ENCODE measurements at regions not wholly inside any gene's neighbourhood (a gene's known extent, or its start where the extent isn't known, plus 50 kb on each side); places are given as distances from the start of the nearest gene placed in this dataset.

DNA sequence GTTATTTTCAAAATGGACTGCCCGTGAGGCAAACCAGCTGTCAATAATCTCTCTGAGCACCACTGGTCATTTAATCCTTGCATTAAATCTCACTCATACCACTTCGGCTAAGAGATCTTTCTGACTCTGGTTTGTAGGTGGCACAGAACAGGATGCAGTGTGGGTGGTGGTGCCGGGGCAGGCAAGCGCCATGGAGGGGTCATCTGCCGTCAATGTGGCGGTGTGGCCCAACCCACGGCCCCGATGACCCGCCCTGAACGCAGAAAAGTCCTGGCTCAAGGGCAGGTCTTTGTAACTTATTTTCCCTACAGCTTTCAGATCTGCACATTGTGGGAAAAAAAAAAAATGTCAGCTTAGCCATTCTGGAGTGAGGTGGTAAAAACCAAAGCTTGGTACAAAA is 73.2 kb upstream of the MGMT start:
- DNase-seq: no peak

DNA sequence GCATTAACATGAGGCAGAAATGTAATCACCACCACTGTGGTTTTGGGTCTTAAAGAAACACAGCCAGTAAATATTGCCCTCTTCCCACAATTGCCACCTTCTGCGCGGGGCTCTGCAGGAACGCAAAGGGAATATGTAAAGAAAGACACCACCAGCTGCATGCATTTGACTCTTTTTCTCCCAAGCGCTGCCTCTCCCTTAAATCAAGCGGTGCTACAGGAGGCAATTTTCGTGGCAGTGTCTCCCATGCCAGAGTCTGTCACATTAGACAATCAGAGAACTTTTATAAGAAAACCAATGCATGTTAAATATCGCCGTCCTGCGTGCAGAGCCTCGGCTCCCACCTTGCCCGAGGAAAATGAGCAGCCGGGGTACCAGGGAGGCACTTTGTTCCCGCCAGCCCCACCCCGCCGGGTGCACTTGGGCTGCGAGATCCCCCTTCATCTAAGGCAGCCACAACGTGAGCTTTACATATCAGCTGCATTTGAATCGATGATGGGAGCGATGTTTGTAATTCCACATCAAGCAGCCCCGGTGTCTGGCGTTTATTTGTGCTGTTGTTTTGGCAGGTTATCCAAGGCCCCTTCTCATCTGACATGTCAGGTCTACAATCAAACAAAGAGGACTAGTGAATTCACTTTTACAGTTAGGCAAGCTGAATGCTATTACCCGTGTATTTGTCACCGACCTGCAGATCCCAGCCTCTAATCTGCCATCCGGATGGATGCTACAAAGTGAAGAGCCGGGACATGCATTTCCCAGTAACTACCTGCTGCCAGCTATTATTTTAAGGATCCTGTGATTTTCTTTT is 72.3 kb upstream of the MGMT start:
- DNase-seq: no peak

DNA sequence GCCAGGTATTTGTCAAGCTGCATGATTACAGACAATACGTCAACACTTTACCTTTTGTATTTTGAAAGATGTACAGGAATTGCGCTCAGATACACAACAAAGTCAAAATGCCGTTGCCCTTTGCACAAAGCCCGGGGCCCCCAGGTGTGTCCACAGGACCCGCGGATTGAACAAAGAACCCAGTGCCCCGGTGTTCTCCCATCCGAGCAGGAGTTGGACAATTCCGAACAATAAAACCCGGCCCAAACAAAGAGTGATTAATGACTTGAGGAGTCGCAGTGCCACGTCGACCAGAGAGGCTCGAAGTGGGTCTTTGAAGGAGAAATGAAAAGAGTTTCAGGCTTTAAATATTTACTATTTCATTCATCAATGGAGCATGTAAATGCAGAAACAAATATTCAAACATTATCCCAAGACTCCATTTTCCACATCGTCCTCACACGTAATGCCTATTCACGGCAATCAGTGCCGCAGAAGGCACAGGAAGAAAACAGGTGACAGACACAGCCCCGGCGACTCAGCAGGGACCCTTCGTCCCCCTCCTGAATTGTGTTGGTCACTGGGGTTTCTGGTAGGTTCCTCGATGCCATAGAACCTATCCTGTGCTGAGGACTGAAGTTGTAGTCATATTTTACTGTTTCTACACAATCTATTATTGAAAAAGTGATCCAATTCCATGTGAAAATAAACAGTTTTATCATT is 70.9 kb upstream of the MGMT start:
- no peak for DNase-seq

DNA sequence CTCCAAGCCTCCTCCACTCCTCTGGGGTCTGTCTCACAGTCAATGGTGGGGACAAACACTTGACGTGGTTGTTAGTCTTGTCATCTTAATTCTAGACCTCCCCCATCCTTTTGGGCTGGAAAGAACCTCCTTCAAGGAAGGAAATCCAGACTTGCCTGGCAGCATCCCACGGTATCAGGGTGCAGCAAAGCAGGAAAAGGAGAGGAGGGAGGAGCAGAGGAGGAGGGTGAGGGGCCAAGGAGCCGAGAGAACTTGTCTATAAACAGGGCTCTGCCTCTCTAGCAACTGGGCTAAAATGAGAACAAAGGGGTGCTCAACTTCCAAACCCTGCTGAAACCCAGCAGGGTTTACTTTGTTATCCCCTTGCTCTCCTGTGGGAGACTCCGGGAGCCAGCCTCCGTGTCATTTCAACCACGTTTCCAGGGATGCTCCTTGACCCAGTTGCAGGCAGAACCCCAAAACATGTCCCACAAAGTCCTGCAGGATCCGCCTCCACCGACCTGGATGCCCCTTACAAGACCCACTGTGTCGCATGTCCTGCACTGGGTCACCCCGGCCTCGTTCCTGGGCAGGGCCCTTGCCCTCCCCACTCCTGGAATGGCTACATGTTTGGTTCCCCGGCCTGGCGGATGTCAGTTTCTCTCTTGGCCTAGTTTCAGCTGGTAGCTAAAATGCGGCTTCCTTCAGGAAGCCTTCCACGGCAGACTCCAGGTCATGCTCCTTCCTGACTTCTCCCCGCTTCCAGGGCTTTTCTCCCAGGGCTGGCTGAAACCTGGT is 69.7 kb upstream of the MGMT start:
- no peak for DNase-seq

DNA sequence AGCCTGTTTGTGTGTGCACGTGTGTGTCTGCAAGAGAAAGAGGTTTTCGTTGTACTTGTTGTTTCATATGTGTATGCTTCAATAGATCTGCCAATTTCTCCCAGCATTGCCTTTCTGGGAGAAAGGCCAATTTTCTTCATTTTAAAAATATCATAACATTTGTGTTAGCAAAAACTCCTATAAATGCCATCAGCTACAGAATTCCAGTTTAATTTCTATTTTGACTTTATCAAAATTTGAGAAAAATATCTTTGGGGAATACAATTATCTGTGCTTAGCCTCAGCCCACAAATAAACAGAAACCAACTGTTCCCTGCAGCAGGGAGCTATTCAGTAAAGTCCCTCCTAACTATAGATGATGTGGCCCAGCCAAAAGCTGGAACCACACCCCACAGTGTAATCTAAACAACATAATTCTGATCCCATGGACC is 68.3 kb upstream of the MGMT start:
- no peak for DNase-seq

DNA sequence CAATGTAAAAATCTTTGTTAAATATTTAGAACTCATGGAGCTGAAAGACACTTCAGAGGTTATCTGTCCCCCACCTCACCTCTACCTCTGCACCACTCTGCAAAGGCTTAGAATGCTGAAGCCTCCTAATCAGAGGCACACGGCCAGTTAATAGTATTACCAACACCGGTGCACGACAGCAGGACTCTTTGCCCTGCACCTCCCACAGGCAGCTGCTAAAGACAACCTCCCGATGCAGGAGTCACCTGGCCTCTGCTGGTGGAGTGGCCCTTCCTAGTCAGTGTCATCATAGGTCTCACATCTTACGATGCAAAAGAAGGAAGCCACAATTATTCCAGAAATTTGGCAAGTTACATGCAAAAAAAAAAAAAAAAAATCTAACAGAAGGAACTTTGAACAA is 66.6 kb upstream of the MGMT start:
- no peak for DNase-seq

DNA sequence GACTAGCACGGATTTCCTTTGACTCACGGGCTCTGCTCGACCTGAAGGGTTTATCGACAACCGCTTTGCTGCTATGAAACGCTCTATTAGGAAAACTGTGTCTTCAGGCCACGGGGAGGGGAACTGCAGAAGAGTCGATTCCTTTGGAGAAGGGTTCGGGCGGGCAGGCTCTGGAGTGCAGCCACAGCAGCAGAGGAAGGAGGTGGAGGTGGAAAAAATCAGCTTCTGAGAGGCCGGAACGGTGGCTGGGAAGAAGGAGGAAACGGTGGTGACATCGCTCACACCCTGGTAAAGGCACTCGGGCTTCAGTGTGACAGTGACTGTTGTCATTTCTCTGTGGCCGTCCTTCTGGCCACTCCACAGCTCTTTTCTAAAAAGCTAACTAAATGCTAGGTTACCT is 64.6 kb upstream of the MGMT start:
- DNase-seq: no peak

DNA sequence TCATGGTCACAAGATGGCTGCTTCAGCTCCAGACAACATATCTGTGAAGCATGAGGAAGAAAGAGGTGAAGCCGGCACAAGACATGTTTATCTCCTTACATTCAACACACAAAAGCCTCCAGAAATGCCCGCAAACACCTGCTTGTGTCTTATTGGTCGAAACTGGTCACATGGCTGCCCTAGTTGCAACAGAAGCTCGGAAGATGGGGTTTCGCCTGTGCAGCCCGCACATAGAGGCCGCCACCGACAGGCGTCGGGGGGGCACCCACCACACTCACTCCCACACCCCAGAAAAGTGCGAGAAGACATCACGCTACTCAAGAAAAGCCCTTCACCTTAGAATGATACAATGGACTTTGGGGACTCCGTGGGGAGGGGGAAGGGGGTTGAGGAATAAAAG is 63.0 kb upstream of the MGMT start:
- DNase-seq: no peak

DNA sequence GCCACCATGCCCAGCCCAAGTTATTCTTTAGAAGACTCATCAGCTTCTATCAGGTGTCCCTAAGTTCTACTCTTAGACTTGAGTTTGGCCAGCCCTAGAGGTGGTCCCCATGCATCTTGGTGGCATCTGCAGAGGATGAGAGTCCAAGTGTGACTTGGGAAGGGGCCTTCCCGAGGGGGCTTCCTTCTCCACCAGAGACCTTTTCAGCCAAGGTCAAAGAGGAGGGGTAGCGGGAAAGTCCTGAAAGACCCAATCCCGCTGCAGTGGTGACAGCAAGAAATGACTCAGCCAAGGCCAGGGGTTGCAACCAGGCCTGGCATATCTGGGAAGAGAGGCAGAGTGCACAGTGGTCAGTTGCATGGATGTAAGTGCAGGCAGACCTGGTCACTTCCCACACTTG is 61.7 kb upstream of the MGMT start:
- DNase-seq: no peak

DNA sequence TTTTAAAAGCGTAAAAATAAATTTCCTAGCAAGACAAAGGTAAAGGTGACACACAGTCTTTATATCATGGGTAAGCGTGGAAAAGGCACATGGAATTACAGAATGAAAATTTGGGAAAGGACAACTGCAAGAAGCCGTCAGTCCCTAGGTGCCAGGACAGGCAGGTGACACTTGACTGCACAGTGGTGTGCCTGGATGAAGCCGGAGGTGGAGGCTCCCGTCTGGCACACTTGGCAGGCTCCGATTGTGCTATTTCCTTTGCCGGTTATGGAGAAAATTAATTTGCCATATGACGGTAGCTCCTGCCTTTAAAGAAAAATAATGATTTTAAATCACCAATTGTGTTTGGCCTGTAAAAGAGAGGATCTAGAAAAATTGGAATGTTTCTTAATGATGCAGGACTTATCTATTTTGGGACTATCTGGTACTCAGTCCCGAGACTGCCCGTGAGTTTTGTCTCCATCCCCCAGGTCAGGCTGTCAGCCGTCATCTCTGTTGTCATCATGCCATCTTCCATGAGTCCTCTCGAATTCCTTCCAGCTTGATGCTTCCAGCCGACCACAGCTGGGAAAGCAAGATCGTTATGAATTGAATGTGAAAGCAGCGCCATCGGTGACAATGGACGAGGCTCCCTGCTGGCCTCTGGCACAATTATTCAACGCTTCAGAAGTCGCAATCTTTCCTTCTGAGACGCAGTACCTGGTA is 56.2 kb upstream of the MGMT start:
- DNase-seq: no peak

DNA sequence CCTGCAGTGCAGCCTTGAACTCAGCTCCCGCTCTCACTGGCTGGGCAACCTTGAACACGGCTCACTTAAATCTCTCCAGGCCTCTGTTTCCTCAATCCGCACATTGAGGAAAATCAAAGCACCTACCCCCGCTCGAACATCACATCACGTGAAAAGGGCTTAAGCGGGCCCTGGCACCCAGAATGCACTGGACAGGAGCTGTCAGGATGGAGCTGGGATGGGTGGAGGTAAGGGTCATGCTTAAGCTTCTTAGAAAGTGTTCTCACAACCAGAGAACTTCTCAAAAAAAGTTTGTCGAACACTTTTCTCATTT is 55.7 kb upstream of the MGMT start:
- no peak for DNase-seq

DNA sequence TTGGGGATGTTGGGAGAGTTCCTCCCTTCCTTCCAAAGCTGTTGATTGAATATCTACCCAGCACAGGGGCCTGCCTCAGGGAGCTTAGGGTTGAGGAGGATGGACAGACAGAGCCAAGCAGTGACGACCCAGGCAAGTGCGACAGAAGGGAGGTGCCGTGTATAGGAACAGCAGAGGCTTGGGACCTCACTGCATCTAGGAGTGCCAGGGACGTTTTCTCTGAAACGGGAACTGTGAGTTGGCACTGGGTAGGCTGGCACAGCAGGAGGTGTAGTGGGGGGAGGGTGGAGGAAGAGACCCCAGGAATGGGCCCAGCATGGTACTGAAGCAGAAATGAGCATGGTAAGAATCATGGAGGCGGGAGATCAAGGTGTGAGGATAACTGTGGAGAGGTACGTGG is 55.3 kb upstream of the MGMT start:
- no peak for DNase-seq

DNA sequence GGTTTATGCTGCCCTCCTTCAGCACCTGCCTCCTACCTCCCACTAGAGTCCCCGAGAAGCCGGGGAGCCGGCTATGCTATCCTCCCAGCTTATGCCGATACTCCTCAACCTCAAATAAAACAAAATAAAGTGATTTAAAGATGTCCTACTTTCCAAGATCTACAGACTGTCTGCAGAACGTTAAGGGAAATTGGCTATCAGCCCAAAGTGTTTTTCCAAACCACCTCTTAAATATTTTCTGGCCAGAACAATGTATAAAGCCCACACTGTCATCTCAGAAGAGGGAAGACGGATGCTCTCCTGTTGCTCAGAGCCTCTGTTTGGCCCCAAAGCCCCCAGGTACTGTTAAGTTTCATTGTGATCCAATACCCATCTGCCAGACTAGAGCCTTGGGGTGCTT is 54.0 kb upstream of the MGMT start:
- DNase-seq: no peak

DNA sequence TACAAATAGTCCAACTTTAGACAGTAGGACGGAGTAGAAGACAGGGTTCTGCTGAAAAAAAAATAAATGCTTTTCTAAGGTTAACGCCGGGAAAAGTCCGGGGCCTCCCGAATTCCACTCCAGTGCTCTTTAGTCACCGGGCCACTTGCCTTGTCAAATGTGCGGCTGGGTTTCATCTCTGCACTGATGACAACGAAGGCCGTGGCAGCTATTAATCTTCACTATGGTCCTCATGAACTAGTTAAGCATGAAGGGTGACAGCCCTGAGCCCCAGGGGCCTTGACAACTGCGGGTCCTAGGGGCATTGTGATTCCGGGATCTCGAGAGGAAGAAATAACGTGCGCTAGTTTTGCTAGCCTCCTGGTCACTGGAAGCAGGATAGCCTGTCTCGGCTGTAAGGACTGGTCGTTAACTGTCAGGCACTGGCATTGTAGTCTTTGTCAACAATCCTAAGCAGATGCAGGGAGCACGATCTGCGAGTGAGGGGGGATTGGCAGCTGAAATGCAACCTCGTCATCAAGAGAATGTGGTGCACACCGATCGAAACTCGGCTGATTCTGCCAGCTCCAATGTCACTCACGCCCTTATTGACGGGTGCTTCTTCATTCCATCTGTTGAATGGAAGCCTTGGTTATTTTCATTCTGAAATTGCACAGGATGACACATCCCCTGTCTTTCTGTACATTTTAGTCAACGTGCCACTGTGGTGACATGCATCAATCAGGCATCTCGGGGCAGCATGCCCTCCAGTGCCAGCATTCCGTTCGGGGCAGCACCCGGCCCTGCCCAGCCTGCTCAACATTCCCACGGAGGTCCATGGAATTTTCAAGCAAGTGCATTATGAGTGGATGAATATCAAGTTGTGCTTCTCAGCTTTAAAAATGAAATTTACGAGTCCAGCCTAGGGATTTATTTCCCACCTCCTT is 51.6 kb upstream of the MGMT start:
- no peak for DNase-seq

DNA sequence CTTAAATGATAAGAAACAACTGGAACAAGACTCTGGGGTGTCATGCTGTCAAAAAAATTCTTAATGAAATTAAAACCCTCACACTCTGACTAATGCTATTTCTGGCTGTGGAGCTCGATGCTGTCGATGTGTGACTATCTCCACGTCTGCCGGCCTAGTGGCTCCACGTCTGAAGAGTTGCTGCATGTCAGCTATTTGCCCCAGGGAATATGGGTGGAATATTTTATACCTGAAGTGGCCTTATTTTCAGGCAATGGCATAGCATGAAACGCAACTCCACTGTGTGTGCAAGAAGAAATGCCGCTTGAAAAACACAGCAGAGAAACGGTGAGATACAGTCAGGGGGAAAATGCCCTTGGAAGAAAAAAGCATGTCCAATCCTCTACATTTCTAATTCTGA is 50.9 kb upstream of the MGMT start:
- no peak for DNase-seq

DNA sequence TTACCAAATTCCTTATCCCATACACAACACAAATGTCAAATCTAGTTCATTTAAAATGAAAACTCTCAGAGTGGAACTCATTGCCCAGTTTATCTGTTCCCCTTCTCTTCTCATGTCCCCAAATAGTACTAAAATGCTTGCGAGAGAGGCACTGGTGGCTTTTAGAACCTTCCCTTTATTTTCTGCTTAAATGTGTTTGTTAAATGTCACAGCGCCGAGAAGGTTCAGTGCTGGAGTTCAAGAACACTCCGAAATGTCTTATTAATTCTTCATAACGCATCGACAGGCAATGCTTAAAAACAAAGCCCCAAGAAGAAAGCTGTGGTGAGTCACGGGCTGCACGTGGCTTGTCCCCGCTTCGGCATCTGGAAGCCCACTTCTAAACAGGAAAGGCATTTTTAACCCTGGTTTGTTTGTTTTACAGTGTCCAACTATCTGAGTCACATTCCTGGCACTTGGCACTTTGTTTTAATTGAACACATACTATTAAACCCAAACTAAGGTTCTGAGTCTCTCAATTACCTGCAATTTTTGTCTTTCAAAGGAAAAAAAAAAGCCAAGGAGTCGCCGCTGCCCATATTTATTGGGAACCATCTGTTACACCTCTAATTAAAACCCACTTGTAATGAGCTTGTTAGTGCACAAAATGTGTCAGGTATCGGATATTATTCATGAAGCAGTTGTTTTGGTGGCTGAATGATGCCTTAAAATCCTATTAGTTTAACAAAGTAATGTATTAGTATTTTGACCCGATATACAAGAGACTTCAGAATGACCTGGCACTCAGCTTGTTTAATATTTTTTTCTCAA is 49.9 kb upstream of the MGMT start:
- DNase-seq: no peak

All from GOT3 (cell line).